ENCODE measurements at regions not wholly inside any gene's neighbourhood (a gene's known extent, or its start where the extent isn't known, plus 50 kb on each side); places are given as distances from the start of the nearest gene placed in this dataset.

DNA sequence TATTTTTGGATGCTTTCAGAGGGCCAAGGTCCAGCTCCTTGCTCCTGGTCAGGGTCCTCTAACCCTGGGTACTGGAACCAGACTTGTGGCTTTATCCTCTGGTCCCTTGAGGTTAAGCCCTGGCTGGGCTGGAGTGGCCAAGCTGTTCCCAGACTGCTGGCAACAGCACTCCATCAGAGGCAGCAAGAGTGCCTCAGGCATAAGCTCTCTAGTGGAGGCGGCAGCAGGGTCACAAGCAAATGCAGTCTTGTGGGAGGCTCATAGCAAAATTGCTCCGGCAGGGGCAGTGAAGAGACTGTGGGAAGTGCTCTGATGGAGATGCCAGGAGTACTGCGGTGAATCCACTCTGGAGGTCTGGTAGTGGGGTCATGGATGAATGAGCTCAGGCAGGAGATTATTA, 128.9 kb upstream of the OTOS start:
- no peak overlapping the region for H2BK20ac ChIP-seq (ENCODE audit: low read depth, low read length)
- no peak overlapping the region for H2AFZ ChIP-seq (replicated peaks; ENCODE audit: low read length, poor library complexity)
- no peak overlapping the region for H2BK120ac ChIP-seq (ENCODE audit: low read depth, low read length)
- H4K5ac ChIP-seq (ENCODE audit: low read depth, low read length): no peak overlapping the region
- H3K4me1 ChIP-seq (ENCODE audit: control insufficient read depth, insufficient read depth, low read length): no peaks in the 10 kb centered on the region
- no peaks in the 10 kb centered on the region for H3K9me1 ChIP-seq (ENCODE audit: insufficient read depth, low read length)
- H4K91ac ChIP-seq (ENCODE audit: insufficient read depth, low read depth, low read length): no peak overlapping the region
- no peak for TF ChIP-seq RAD21 (IDR thresholded peaks at IDR 0.05; ENCODE audit: low read length)
- TF ChIP-seq MXI1 (IDR thresholded peaks at IDR 0.05; ENCODE audit: borderline replicate concordance, low read depth, low read length): no peak
- TF ChIP-seq FOS (IDR thresholded peaks at IDR 0.05; ENCODE audit: low read depth, low read length): no peak
- no peak for TF ChIP-seq NFE2L2 (IDR thresholded peaks at IDR 0.05; ENCODE audit: low read depth, low read length)
- TF ChIP-seq RCOR1 (IDR thresholded peaks at IDR 0.05; ENCODE audit: insufficient replicate concordance, low read length): no peak
- TF ChIP-seq CHD1 (IDR thresholded peaks at IDR 0.05; ENCODE audit: low read depth, low read length): no peak
- no peak for TF ChIP-seq MAFK (IDR thresholded peaks at IDR 0.05; ENCODE audit: low read depth, low read length)
- TF ChIP-seq, protein P1, sequence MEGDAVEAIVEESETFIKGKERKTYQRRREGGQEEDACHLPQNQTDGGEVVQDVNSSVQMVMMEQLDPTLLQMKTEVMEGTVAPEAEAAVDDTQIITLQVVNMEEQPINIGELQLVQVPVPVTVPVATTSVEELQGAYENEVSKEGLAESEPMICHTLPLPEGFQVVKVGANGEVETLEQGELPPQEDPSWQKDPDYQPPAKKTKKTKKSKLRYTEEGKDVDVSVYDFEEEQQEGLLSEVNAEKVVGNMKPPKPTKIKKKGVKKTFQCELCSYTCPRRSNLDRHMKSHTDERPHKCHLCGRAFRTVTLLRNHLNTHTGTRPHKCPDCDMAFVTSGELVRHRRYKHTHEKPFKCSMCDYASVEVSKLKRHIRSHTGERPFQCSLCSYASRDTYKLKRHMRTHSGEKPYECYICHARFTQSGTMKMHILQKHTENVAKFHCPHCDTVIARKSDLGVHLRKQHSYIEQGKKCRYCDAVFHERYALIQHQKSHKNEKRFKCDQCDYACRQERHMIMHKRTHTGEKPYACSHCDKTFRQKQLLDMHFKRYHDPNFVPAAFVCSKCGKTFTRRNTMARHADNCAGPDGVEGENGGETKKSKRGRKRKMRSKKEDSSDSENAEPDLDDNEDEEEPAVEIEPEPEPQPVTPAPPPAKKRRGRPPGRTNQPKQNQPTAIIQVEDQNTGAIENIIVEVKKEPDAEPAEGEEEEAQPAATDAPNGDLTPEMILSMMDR (conservative IDR thresholded peaks at IDR 0.05; ENCODE audit: low read depth, low read length): no peak
- TF ChIP-seq RFX5 (IDR thresholded peaks at IDR 0.05; ENCODE audit: low read depth, low read length): no peak
- TF ChIP-seq POLR2A (IDR thresholded peaks at IDR 0.05; ENCODE audit: low read depth, low read length): no peak
- TF ChIP-seq MAZ (IDR thresholded peaks at IDR 0.05; ENCODE audit: borderline replicate concordance, low read depth, low read length): no peak
- no peak for TF ChIP-seq BHLHE40 (IDR thresholded peaks at IDR 0.05; ENCODE audit: low read depth, low read length)
- TF ChIP-seq, protein P2, sequence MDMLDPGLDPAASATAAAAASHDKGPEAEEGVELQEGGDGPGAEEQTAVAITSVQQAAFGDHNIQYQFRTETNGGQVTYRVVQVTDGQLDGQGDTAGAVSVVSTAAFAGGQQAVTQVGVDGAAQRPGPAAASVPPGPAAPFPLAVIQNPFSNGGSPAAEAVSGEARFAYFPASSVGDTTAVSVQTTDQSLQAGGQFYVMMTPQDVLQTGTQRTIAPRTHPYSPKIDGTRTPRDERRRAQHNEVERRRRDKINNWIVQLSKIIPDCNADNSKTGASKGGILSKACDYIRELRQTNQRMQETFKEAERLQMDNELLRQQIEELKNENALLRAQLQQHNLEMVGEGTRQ (IDR thresholded peaks at IDR 0.05; ENCODE audit: low read depth, low read length): no peak
- TF ChIP-seq SMC3 (IDR thresholded peaks at IDR 0.05; ENCODE audit: low read depth, low read length): no peak
- TF ChIP-seq CEBPB (IDR thresholded peaks at IDR 0.05; ENCODE audit: low read depth, low read length): no peak
- no peak for TF ChIP-seq ELK1 (IDR thresholded peaks at IDR 0.05; ENCODE audit: borderline replicate concordance, low read depth, low read length)
- no peak overlapping the region for H3K18ac ChIP-seq (ENCODE audit: low read depth, low read length)
- H4K20me1 ChIP-seq (ENCODE audit: insufficient read depth, low read length): no peaks in the 10 kb centered on the region
- intact Hi-C loops (cut with micrococcal nuclease): no loop called here
- H3K4me2 ChIP-seq (ENCODE audit: low read depth, low read length): no peak overlapping the region
- ChIA-PET CTCF (no interaction called here), POLR2A (ENCODE audit: unreplicated experiment) (no interaction called here)
- H3K4ac ChIP-seq (ENCODE audit: low read depth, low read length): no peak overlapping the region
- in situ Hi-C loops (cut with MboI; ENCODE audit: low sequenced_read_pairs): no loop called here
- BruUV-seq (replicated peaks): no TSS peak
- no peak overlapping the region for H2BK15ac ChIP-seq (ENCODE audit: low read depth, low read length)
- no peak overlapping the region for H3K9ac ChIP-seq (ENCODE audit: low read depth, low read length)
- H4K8ac ChIP-seq (ENCODE audit: low read depth in 2 of 2, low read length in 2 of 2): no peak overlapping the region
- H3K23ac ChIP-seq (ENCODE audit: low read depth, low read length): no peak overlapping the region
- peaks cover 7% of the 10 kb centered on the region for H3K27me3 ChIP-seq (ENCODE audit: control insufficient read depth, insufficient read depth, low read length)
- ATAC-seq (ENCODE audit: low read depth): no peak
- H3K14ac ChIP-seq (replicated peaks; ENCODE audit: low read depth, low read length): no peak overlapping the region
- dilution Hi-C loops (cut with HindIII; ENCODE audit: low sequenced_read_pairs, unreplicated experiment): no loop called here
- no peak overlapping the region for H3K27ac ChIP-seq (ENCODE audit: insufficient read depth, low read length)
- no peak for DNase-seq
- no CpG with 5 or more reads among the region's 3 CpGs for WGBS, 2 experiments (ENCODE audit: extremely low coverage in 2 of 2, insufficient read length in 1 of 2)
- no peaks in the 10 kb centered on the region for H3K79me1 ChIP-seq (ENCODE audit: low read depth in 1 of 2, low read length in 2 of 2)
- no peaks in the 10 kb centered on the region for H3K36me3 ChIP-seq (ENCODE audit: control insufficient read depth, insufficient read depth, low read length)
- no peak overlapping the region for H2AK5ac ChIP-seq (ENCODE audit: low read depth, low read length)
- peaks cover 11% of the 10 kb centered on the region; the same call in 1 of the 2 replicates for H3K9me3 ChIP-seq (ENCODE audit: control insufficient read depth, insufficient read depth, low read length)
- no peak overlapping the region for H2AK9ac ChIP-seq (replicated peaks; ENCODE audit: low read depth, low read length, poor library complexity)
- no peak overlapping the region for H3K4me3 ChIP-seq (ENCODE audit: insufficient read depth, low read depth, low read length)
- no peak overlapping the region for H3K56ac ChIP-seq (ENCODE audit: extremely low read depth, insufficient read depth, low read length)
- no peak overlapping the region for H2BK5ac ChIP-seq (ENCODE audit: low read depth, low read length, poor library complexity, severe bottlenecking)

All from IMR-90 (cell line).